HS-27A (cell line): ENCODE measurements at regions not wholly inside any gene's neighbourhood (a gene's known extent, or its start where the extent isn't known, plus 50 kb on each side); places are given as distances from the start of the nearest gene placed in this dataset.
"Not testable (repeated sequence)": the region's sequence is repeated elsewhere in the genome, so short reads cannot be mapped to it uniquely, and the experiment has no call there.

ENCODE experiments used
- DNase-seq: peaks from one replicate; pipeline ENCODE4 v3.0.0-alpha.2; 2012; ENCODE audit warnings: low read depth, missing footprints

DNA sequence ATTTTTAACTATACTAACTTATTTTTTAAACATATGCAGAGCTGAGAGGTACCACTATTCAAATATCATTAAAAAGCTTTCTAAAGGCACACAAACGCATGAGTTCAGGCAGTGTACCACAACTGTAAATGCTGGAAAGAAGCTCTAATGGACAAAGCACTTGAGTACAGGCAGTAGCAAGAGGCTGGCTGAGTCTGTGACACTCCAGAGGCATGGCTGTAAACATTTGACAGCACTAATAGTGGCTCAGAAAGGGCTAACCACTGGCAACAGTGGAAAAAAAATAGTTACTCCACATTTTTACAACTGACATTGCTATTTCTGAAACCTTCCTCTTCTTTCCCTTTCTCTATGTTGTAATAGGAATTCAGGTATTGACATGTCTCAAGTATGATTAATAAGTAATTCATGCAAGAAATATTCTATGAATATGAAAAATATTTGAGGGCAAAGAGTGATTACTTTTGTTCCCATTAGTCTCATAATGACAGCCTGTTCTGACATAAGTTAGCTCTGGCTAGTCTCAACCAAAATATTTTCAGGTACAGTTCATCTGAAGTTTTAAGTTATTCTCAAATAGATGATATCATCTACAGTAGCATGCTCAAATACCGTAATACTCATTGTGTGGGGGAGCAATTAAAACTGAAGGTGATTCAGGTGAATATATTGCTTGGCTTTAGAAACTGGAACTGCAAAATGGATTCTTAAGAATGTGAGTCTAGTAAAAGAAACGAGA is 324.0 kb upstream of the POT1 start:
- no peak for DNase-seq

DNA sequence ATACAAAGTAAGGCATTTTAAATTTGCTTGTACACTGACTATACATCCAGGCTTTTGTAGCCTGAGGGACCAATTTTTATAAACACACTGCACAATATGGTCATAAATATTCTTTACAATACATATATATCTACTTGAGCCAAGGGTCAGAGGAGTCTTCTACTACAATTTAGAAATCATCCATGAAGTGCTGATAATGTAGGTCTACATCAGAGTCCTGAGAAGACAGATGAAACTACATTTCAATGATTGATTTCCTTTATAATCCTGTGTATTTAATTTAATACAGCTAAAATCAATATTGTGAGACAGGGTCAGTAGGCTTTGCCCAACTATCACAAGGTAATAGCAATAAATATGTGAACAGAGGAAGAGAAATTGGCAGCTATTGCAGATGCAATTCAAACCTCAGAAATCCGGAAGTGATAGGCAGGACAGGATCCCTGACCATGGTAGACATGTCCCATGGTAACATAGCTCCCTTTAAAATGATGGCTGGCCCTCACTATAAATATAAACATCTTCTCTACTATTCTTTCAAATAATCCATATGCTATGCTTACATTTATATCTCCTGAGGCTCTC is 318.0 kb upstream of the POT1 start:
- no peak for DNase-seq

DNA sequence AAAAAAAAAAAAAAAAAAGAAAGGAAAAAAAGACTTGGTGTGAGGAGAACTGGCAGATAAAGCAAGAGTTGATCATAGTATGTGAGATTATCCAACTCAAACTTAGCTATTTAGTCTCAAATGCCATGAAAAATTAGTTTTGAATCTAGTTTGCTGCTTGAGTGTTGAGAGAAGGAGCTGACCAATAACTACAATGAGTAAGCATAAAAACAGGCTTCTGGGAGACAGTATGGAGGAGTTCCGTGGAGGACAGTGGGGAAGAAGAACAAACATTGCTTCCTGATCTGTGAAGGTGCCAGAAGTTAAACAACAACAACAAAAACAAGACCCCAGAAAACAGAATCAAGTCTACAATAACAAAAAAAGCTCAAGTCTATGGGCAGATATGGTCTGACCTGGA is 317.1 kb upstream of the POT1 start:
- no peak for DNase-seq

DNA sequence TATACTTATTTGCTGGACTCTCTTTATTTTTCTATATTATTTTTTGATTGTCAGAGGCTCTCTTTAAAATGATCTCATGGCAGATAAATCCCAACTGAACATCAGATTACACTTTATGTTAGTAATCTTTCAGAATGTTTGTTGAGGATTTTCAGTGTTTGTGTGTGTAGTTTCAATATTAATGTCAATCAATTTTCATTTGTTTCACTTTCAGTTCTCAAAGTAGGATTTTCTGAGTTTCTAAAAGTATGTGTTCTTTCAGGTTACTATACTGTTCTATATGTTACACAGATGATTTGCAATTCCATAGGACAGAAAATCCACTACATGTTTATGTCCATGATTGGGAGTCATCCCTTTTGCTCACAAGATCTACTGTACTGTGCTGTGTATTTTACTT is 311.9 kb upstream of the POT1 start:
- DNase-seq: no peak

DNA sequence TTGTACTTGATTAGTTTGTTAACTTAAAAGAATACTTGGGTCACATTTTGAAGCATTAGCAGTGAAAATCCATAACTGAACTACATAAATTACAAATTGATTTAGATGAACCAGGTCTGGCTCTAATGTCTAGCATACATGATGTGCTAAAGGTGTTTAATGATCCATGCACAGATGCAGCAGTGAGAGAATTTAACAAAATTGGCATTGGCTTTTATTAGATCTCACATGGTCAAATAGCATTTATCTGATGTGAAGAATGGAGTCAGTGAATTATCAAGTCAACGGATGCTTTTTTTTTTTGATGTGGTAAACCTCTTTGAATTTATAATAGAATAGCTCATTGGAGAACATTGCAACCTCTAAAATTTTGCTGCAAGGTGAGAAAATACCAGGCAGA is 293.0 kb upstream of the POT1 start:
- no peak for DNase-seq

DNA sequence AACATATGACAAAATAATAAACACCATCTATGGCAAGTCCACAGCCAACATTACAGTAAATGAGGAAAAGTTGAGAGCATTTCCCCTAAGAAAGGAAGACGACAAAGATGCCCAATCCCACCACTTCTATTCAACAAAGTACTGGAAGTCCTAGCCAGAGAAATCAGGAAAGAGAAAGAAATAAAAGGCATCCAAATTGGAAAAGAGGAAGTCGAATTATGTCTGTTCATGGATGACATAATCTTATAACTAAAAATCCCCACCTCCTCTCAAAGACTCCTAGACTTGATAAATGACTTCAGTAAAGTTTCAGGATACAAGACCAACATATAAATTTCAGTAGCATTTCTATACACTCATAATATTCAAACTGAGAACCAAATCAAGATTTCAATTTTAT is 288.5 kb upstream of the POT1 start:
- no peak for DNase-seq

DNA sequence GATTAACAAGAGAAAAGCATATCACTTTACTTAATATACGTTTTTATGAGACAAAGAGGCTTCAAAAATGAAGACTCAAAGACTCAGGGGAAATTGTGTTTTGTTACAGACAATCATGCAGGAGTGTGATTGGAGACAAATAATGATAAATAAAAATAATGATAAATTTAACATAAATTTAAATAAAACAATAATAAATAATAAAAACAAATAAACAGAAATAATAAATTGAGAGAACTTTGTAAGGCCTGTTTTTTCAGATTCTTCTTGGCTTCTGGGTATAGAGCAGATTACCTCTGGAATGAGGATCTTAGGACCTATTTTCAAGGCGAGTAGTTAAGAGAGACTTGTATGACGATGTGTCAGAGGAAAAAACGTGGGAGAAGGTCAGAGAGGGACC is 271.4 kb upstream of the POT1 start:
- DNase-seq: no peak

DNA sequence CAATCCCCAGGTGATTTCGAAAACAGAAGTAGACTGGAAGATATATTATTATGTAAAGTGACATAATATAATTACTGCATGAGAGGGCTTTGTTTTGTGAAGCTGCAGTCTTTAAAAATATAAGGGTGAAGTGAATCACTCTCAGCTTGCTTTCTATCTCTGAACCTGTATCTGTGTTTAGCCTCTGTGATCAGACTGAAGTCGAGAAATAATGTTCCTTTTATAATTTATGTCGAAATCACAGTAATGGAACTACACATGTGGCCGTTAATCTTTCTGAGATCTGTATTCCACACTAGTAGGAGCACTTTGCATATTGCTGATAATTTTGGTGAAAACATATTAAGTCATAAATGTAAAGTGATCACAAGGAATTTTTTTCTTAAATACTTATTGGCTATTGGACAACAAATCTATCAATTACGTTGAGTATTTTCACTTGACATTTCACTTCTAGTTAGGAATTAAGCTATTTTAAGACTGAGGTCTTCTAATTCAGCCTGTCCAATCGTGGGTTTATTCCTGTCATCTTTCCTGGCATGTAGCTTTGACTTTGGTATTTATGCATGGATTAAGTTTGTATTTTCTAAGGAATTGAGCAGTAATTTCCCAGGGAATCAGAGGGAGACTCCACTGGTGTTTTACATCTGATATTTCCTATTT is 268.2 kb upstream of the POT1 start:
- DNase-seq: no peak

DNA sequence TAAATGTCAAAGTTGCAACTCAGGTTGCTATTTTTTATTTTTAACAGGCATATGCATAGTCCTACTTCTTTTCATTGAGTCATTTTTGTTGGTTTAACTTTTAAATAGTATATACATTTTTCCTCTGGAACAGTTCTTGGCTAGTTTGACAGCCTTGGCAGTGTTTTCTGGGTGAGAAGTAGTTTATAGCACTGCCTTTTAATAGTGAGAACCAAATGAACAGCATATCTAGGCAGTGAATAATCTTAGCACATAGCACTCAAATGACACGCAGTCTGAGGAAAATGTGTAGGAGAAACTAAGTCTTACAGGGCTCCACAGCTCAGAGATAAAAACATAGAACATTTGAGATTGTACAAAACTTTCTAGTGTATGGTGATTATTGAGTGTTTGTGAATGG is 265.5 kb upstream of the POT1 start:
- no peak for DNase-seq

DNA sequence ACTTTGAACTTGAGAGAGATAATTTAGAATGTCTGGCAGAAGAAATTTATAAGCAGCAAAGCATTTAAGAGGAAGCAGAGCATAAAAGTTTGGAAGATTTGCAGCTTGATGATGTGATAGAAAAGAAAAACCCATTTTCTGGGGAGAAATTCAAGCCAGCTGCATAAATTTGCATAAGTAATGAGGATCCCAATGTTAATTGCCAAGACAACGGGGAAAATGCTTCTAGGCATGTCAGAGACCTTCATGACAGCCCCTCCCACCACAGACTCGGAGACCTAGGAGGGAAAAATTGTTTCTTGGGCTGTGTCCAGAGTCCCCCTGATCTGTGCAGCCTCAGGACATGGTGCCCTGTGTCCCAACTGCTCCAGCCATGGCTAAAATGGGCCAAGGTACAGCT is 263.6 kb upstream of the POT1 start:
- DNase-seq: no peak

DNA sequence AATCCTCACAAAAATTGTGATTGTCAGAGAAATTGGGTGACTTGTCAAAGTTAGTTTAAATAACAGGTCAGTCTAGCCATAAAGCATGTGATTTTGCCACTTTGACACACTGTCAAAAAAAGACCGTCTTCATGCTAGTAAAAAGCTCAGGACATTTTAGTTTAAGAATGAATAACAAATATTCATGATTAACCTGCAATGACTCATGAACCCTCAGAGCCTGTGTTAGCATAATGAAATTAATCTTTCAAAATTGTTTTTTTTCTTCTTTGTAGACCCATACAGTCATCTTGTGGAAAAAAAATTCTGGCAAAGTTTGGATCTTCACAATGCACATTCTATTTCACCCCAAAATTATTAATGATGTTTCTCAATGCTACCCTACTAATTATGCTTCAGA is 255.2 kb upstream of the POT1 start:
- DNase-seq: no peak

DNA sequence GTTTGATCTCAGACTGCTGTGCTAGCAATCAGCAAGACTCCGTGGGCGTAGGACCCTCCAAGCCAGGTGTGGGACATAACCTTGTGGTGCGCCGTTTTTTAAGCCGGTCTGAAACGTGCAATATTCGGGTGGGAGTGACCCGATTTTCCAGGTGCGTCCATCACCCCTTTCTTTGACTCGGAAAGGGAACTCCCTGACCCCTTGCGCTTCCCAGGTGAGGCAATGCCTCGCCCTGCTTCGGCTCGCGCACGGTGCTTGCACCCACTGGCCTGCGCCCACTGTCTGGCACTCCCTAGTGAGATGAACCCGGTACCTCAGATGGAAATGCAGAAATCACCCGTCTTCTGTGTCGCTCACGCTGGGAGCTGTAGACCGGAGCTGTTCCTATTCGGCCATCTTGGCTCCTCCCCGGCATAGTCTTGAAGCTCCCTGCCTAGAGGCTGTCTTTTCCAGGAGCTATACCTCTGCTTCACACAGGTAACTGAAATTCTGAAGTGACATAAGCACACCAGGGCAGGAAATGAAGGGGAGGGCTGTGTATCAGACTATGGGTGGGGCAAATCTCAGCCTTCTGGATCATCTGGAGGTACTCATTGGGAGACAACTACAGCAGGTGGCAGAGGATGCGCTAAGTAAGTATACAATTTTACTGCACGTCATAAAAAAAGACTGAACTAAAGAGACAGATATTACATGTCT is 252.1 kb upstream of the POT1 start:
- not testable (repeated sequence) for DNase-seq

DNA sequence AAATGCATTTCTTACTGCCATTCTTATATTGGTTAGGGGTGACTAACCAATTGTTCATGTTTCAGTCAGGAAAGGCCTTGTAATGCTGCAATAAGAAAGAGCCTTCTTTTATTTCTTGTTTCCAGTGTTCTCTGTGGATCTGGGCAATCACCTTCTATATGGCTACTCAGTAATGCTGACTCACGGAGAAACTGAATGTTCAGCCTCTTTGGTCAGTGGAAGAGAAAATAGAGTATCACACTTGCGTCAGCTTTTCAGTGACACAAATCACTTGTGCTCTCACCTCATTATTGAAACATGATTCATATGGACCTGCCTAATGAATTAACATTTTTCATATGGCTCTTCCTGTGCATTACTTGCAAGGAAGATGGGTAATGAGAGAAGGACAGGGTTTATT is 243.9 kb upstream of the POT1 start:
- DNase-seq: no peak

DNA sequence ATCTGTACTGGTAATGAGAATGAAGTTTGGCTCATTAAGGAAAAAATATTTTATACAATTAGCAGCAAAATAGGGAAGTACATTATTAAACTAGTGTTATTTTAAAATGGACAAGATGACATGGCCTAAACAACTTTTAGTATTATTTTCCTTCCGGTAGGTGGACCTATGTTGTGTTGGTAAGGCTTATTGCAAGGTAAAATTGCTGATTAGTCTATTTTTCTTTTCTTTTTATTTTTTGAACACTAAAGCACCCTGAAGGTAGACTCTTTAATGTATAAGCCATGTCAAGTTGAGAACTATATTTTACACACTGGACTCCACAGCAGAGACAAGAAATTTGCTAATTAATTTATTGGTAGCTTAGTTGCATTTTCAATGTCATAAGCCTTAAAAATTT is 239.5 kb upstream of the POT1 start:
- no peak for DNase-seq

DNA sequence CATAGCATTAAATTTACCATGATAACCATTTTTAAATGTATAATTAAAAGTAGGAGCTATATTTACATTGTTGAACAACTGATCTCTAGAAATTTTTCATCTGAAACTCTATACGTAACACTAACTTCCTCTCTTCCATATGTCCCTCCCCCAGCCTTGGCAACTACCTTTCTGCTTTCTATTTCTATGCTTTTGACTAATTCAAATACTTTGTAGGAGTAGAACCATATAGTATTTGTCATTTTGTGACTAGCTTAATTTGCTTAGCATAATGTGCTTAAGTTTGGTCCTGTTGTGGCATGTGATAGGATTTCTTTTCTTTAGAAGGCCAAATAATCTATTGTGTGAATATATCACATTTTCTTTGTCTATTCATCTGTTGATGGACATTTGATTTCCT is 225.3 kb upstream of the POT1 start:
- no peak for DNase-seq

DNA sequence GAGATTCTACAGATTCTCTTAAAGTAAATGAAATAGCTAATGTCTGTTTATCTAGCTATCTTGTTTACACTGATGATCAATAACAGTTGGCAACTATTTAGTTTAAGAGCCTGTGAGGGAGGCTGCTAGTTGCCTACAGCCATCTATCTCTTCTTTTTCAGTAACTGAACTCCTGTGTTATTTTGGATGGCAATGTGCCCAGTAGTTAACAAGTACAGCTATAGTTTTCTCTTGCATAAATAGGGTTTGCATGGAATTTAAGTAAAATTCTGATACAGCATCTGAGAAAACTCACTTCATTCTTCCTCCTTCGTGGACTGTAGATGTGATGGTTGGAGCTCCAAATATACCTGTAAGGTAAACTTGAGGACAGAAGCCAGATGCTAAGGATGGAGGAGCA is 219.5 kb upstream of the POT1 start:
- no peak for DNase-seq

DNA sequence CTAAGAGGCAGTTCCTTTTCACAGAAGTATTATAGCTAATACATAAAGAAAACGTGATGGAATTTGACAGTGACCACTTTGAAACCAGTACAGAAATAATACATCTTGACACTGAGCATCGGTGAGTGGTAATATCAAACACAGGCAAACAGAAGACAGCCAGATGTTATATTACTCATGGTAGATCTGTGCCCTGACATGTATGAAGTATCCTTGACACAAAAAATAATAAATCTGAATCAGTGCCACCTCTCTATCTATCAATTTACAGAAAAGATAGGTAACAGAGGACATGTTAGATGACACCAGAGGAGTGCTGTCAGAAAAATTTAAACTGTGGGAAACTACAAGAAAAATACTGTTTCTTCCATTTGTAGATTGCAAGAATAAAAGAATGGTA is 217.4 kb upstream of the POT1 start:
- no peak for DNase-seq

DNA sequence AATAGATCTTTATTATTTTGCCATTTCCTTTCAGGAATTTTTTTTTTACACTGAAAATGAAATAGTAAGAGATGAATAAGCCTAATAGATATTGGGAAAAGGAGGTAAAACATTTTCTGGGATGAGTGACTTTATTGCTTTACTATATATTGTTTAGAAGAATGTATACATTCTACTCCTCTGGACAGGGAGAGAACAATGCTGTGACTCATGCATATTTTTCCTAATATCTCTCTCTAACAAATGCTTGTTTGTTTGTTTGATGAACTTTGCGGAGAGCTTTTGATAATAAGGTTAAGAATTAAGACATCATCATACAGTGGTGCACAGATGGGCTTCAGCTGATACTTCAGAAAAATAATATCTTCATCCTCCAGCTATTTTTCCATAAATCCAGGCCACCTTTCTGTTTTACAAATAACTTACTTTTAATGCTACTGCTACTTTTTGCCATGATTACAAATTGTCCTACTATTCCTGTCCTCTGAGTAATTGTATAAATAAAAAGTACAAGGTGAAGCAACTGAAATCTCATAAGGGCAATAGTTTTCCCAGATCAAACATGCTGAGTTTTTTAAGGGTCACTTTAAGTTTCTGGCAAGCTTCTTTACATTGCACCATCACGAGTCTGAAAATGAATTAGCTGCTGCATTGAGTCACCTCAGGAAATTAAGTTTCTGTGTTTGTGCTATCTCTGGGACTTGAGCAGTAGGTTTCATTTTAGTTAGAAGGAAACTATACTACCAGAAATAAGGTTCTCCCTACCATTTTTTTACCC is 207.3 kb upstream of the POT1 start:
- DNase-seq: no peak

DNA sequence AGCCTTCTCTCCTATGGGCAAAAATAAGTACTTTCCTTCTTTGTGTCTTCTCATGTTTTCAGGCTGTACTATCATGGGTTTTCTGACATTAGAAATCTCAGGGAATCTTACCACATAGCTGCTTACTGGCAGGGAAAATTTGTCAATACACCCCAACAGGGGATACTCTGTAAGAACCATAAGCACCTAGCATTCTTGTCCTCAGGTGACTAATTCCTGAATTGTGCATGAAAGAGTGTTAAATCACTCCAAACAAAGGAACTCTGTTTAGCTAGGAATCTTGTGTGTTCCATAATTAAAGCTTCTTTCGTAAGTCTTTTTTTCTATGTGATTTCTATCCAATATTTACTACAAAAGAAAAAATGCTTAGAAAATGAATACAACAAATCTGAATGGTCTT is 206.7 kb upstream of the POT1 start:
- DNase-seq: no peak

DNA sequence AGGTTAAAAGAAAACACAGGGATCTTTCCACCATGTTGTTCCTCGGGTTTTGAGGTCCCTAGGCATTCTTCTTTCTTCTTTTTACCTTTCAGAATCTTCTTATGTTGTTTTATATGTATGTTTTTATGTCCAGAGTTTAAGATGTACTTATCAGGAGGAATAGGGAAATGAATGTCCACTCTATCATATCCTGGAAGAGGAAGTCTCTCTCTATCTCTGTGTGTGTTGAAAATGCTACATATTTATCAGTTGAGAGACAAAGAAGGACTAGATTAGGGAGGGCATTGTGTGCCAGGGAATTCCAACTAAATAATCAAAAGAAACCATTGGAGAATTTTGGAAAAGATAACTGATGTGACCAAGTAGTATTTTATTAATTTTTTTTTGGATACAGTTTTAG is 200.5 kb upstream of the POT1 start:
- DNase-seq: no peak

DNA sequence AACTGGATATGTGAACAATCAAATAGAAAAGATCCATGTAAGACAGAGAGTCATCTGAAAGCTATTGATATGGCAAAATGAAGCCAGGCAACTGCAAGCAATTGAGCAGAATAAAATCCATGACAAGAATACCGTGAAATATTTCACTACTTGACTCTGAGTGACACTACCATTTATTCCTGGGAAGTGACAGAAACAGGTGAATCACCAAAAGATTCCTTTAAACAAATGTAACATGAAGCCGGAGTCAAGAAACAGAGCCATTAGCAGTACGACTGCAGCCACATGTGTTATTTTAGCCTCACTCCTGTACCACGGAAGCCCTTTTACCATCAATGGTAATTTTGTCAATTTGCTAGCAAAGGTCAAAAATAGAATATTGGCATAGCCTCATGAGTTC is 197.7 kb upstream of the POT1 start:
- no peak for DNase-seq

DNA sequence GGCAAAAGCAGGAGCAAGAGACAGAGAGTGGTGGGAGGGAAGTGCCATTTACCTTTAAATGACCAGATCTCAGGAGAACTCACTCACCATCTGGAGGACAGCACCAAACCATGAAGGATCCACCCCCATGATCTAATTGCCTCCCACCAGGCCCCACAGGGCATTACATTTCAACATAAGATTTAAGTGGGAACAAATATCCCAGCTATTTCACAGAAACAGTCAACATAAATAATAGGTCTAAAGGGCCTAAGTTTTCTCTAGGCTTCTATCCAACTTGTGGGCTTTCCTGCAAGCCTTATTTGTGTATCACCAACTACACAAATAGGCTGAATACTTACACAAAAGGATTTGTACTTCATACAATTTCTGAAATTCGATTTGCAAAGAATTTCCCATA is 196.8 kb upstream of the POT1 start:
- no peak for DNase-seq
